ENCODE measurements at regions not wholly inside any gene's neighbourhood (a gene's known extent, or its start where the extent isn't known, plus 50 kb on each side); places are given as distances from the start of the nearest gene placed in this dataset.

DNA sequence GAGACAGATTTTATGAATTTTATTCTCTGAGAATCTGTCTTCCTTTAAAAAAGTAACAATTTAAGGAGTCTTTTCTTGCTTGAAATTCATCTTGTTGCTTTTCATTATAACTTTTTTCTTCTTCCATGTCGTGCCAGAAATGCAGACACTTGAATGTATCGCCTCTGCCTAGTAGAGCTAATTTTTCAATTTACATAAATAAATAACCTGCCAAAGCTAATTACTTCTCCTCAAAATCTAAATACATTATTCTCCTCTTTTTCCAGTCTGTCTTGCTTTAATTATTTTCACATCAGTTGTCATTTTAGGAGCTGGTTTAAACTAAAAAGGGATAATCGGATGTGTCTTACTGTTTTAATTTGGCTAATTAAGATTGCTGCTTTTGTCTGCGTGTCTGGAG, 711.1 kb upstream of the SEL1L start:
- Histone ChIP-seq H3K27ac (ENCODE audit: low read depth in 1 of 2, low read length in 2 of 2) (no peak overlapping the region), H3K9me3 (ENCODE audit: control insufficient read depth in 1 of 2, insufficient read depth in 1 of 2, low read length in 2 of 2) (no peaks in the 10 kb centered on the region), H3K27me3 (ENCODE audit: control insufficient read depth in 1 of 2, insufficient read depth in 2 of 2, low read length in 2 of 2) (no peaks in the 10 kb centered on the region), H3K4me3 (ENCODE audit: low read length) (no peak overlapping the region), H3K36me3 (ENCODE audit: insufficient read depth, low read length) (no peaks in the 10 kb centered on the region), H3K4me1 (ENCODE audit: insufficient read depth, low read length) (no peaks in the 10 kb centered on the region)
- no peaks in the 10 kb centered on the region for H3K27me3 Mint-ChIP-seq
- ATAC-seq (ENCODE audit: poor library complexity): no peak
- H3K4me3 Mint-ChIP-seq: no peak overlapping the region
- H3K36me3 Mint-ChIP-seq (ENCODE audit: low read depth): no peaks in the 10 kb centered on the region
- TF ChIP-seq, protein P1, sequence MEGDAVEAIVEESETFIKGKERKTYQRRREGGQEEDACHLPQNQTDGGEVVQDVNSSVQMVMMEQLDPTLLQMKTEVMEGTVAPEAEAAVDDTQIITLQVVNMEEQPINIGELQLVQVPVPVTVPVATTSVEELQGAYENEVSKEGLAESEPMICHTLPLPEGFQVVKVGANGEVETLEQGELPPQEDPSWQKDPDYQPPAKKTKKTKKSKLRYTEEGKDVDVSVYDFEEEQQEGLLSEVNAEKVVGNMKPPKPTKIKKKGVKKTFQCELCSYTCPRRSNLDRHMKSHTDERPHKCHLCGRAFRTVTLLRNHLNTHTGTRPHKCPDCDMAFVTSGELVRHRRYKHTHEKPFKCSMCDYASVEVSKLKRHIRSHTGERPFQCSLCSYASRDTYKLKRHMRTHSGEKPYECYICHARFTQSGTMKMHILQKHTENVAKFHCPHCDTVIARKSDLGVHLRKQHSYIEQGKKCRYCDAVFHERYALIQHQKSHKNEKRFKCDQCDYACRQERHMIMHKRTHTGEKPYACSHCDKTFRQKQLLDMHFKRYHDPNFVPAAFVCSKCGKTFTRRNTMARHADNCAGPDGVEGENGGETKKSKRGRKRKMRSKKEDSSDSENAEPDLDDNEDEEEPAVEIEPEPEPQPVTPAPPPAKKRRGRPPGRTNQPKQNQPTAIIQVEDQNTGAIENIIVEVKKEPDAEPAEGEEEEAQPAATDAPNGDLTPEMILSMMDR (IDR thresholded peaks at IDR 0.05): no peak
- H3K9me3 Mint-ChIP-seq: peaks cover 2% of the 10 kb centered on the region
- DNase-seq: no peak
- ChIA-PET POLR2A (no interaction called here), CTCF (no interaction called here)
- no peaks in the 10 kb centered on the region for H3K4me1 Mint-ChIP-seq (ENCODE audit: low read depth)
- H3K27ac Mint-ChIP-seq: no peak overlapping the region
- intact Hi-C loops (cut with DNase I, micrococcal nuclease): no loop called here

GRCh38 chr14:82251494-82251893, 717.8 kb upstream of the SEL1L start:
- Mint-ChIP-seq H3K27ac (no peak overlapping the region), H3K4me3 (no peak overlapping the region), H3K4me1 (ENCODE audit: low read depth) (no peaks in the 10 kb centered on the region), H3K36me3 (ENCODE audit: low read depth) (no peaks in the 10 kb centered on the region), H3K27me3 (no peaks in the 10 kb centered on the region), H3K9me3 (no peaks in the 10 kb centered on the region)
- H3K36me3 ChIP-seq (ENCODE audit: insufficient read depth, low read length): no peaks in the 10 kb centered on the region
- no peaks in the 10 kb centered on the region for H3K4me1 ChIP-seq (ENCODE audit: insufficient read depth, low read length)
- H3K4me3 ChIP-seq (ENCODE audit: low read length): no peak overlapping the region
- intact Hi-C loops (cut with DNase I, micrococcal nuclease): no loop called here
- ChIA-PET POLR2A (no interaction called here), CTCF (no interaction called here)
- H3K27me3 ChIP-seq (ENCODE audit: control insufficient read depth in 1 of 2, insufficient read depth in 2 of 2, low read length in 2 of 2): no peaks in the 10 kb centered on the region
- ATAC-seq (ENCODE audit: poor library complexity) (no peak), DNase-seq (no peak)
- H3K27ac ChIP-seq (ENCODE audit: low read depth in 1 of 2, low read length in 2 of 2): no peak overlapping the region
- TF ChIP-seq, protein P1 (IDR thresholded peaks at IDR 0.05): no peak
- peaks cover 0 to 5% of the 10 kb centered on the region in 2 experiments for H3K9me3 ChIP-seq (ENCODE audit: control insufficient read depth in 1 of 2, insufficient read depth in 1 of 2, low read length in 2 of 2)

DNA sequence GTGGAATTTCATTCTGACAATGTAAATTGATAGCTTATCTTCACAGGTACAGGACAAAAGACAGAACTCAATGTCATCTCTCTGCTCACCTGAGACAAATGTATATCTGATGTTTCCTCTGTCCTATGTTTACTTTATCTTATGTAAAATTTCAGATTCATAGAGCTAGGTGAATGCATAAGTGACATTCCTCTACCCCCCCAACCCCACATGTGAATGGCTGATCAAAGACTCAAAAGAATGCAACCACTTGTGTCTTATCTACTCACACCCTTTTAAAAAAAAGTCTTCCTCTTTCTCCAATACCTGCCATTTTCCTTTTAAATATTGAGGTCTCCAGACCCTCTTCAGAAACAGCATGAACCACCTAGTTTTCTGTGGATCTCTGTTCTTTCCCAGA, 736.6 kb upstream of the SEL1L start:
- no peaks in the 10 kb centered on the region for H3K9me3 ChIP-seq (ENCODE audit: control insufficient read depth in 1 of 2, insufficient read depth in 1 of 2, low read length in 2 of 2)
- H3K36me3 ChIP-seq (ENCODE audit: insufficient read depth, low read length): no peaks in the 10 kb centered on the region
- no peaks in the 10 kb centered on the region for H3K27me3 ChIP-seq (ENCODE audit: control insufficient read depth in 1 of 2, insufficient read depth in 2 of 2, low read length in 2 of 2)
- intact Hi-C loops (cut with DNase I, micrococcal nuclease): no loop called here
- no peak for DNase-seq
- Mint-ChIP-seq H3K4me3 (no peak overlapping the region), H3K4me1 (ENCODE audit: low read depth) (no peaks in the 10 kb centered on the region), H3K27ac (no peak overlapping the region), H3K9me3 (peaks cover 17% of the 10 kb centered on the region), H3K36me3 (ENCODE audit: low read depth) (no peaks in the 10 kb centered on the region), H3K27me3 (no peaks in the 10 kb centered on the region)
- H3K27ac ChIP-seq (ENCODE audit: low read depth in 1 of 2, low read length in 2 of 2): no peak overlapping the region
- no peaks in the 10 kb centered on the region for H3K4me1 ChIP-seq (ENCODE audit: insufficient read depth, low read length)
- no peak overlapping the region for H3K4me3 ChIP-seq (ENCODE audit: low read length)
- POLR2A ChIA-PET: no interaction called here
- CTCF ChIA-PET: no interaction called here
- ATAC-seq (ENCODE audit: poor library complexity): no peak
- TF ChIP-seq, protein P1 (IDR thresholded peaks at IDR 0.05): no peak

Measured in CD4-positive, alpha-beta T cell (primary cell).